MM.1S (cell line): ENCODE measurements at regions not wholly inside any gene's neighbourhood (a gene's known extent, or its start where the extent isn't known, plus 50 kb on each side); places are given as distances from the start of the nearest gene placed in this dataset.

Experiments
- CTCF ChIP-seq: fragments of 300-600 bp; sonication (generic); IDR thresholded peaks from 2 replicates; pipeline ENCODE4 v1.5.1; 2016; ENCODE audit warnings: antibody characterized with exemption, low read length, mixed read lengths
- EZH2 ChIP-seq: fragments of 300-600 bp; sonication (generic); optimal IDR thresholded peaks from 2 replicates; pipeline ENCODE3; 2017; ENCODE audit warnings: low read depth, mild to moderate bottlenecking, antibody characterized with exemption, low read length, mixed read lengths
- EZH2phosphoT487 ChIP-seq: fragments of 300-600 bp; sonication (generic); IDR thresholded peaks from 2 replicates; pipeline ENCODE4 v1.6.1; 2018; ENCODE audit warnings: antibody characterized with exemption, low read length

GRCh38 chr2:138901530-138901929 lies 121.3 kb upstream of the NXPH2 start:
- no peak for TF ChIP-seq CTCF
- no peak for TF ChIP-seq EZH2phosphoT487
- TF ChIP-seq EZH2: no peak
